COLO829 (cell line): ENCODE measurements at regions not wholly inside any gene's neighbourhood (a gene's known extent, or its start where the extent isn't known, plus 50 kb on each side); places are given as distances from the start of the nearest gene placed in this dataset.
"Not testable (repeated sequence)": the region's sequence is repeated elsewhere in the genome, so short reads cannot be mapped to it uniquely, and the experiment has no call there.

Experiments used
- DNase-seq: peaks from one replicate; pipeline ENCODE4 v3.0.0; 2012; ENCODE audit warnings: low spot score

GRCh38 chr18:8499810-8500675, 109.2 kb upstream of the RAB12 start:
- DNase-seq = no peak

- no peak for DNase-seq
These were observed 108.2 kb upstream of the RAB12 start for GRCh38 chr18:8501044-8501443.

- no peak for DNase-seq
These were observed 106.0 kb upstream of the RAB12 start for GRCh38 chr18:8503248-8503647.

GRCh38 chr18:8504424-8504823, 104.8 kb upstream of the RAB12 start:
- no peak for DNase-seq

GRCh38 chr18:8504880-8505435, 104.3 kb upstream of the RAB12 start:
- no peak for DNase-seq

- no peak for DNase-seq
These were observed 102.8 kb upstream of the RAB12 start for GRCh38 chr18:8506251-8507049.

- no peak for DNase-seq
These were observed 101.9 kb upstream of the RAB12 start for GRCh38 chr18:8507361-8507760.

- no peak for DNase-seq
These were observed 101.1 kb upstream of the RAB12 start for GRCh38 chr18:8507915-8508705.

- DNase-seq = no peak
These were observed 96.0 kb upstream of the RAB12 start for GRCh38 chr18:8513249-8513648.

- DNase-seq = no peak
These were observed 94.8 kb upstream of the RAB12 start for GRCh38 chr18:8514409-8514808.

- no peak for DNase-seq
These were observed 93.9 kb upstream of the RAB12 start for GRCh38 chr18:8515142-8515865.

- DNase-seq = no peak
These were observed 92.6 kb upstream of the RAB12 start for GRCh38 chr18:8516371-8517250.

GRCh38 chr18:8517276-8517675, 92.0 kb upstream of the RAB12 start:
- DNase-seq = no peak

- DNase-seq = no peak
These were observed 90.1 kb upstream of the RAB12 start for GRCh38 chr18:8519102-8519501.

- DNase-seq = no peak
These were observed 89.0 kb upstream of the RAB12 start for GRCh38 chr18:8520266-8520665.

GRCh38 chr18:8522756-8523155, 86.5 kb upstream of the RAB12 start:
- DNase-seq = no peak

- DNase-seq = no peak
These were observed 83.5 kb upstream of the RAB12 start for GRCh38 chr18:8525692-8526091.

GRCh38 chr18:8526332-8526731, 82.9 kb upstream of the RAB12 start:
- no peak for DNase-seq

- DNase-seq = no peak
These were observed 79.6 kb upstream of the RAB12 start for GRCh38 chr18:8529609-8530008.

GRCh38 chr18:8531084-8531483, 78.2 kb upstream of the RAB12 start:
- not testable (repeated sequence) for DNase-seq
